Activated naive CD4-positive, alpha-beta T cell treated with anti-CD3 and anti-CD28 coated beads, Interleukin-2, amount 50 U/mL, for 24 hours (primary cell): ENCODE measurements at regions not wholly inside any gene's neighbourhood (a gene's known extent, or its start where the extent isn't known, plus 50 kb on each side); places are given as distances from the start of the nearest gene placed in this dataset.

ENCODE experiments used
- H3K27ac Mint-ChIP-seq: one replicate; pipeline ENCODE4 v1.8.0; 2021; ENCODE audit warnings: mild to moderate bottlenecking, mixed read lengths
- H3K27me3 Mint-ChIP-seq: one replicate; pipeline ENCODE4 v1.8.0; 2021; ENCODE audit warnings: mixed read lengths
- H3K36me3 Mint-ChIP-seq: one replicate; pipeline ENCODE4 v1.8.0; 2021; ENCODE audit warnings: mixed read lengths
- H3K4me1 Mint-ChIP-seq: one replicate; pipeline ENCODE4 v1.8.0; 2021; ENCODE audit warnings: mixed read lengths
- H3K4me3 Mint-ChIP-seq: one replicate; pipeline ENCODE4 v1.8.0; 2021; ENCODE audit warnings: mild to moderate bottlenecking, mixed read lengths
- H3K9me3 Mint-ChIP-seq: one replicate; pipeline ENCODE4 v1.8.0; 2021; ENCODE audit warnings: mixed read lengths

- peaks cover 3% of the 10 kb centered on the region for H3K36me3 Mint-ChIP-seq
- no peak overlapping the region for H3K27ac Mint-ChIP-seq
- no peaks in the 10 kb centered on the region for H3K27me3 Mint-ChIP-seq
- H3K4me1 Mint-ChIP-seq = peaks cover 32% of the 10 kb centered on the region
- H3K9me3 Mint-ChIP-seq = peaks cover 4% of the 10 kb centered on the region
- no peak overlapping the region for H3K4me3 Mint-ChIP-seq
These were observed 389.7 kb upstream of the ARID1B start for GRCh38 chr6:156387472-156387871.

GRCh38 chr6:156383059-156383458, 394.1 kb upstream of the ARID1B start:
- Mint-ChIP-seq H3K9me3 (peaks cover 4% of the 10 kb centered on the region), H3K27me3 (no peaks in the 10 kb centered on the region), H3K4me1 (peaks cover 21% of the 10 kb centered on the region), H3K4me3 (no peak overlapping the region), H3K36me3 (peaks cover 5% of the 10 kb centered on the region), H3K27ac (no peak overlapping the region)

GRCh38 chr6:156379392-156380289, 397.5 kb upstream of the ARID1B start:
- Mint-ChIP-seq H3K27me3 (no peaks in the 10 kb centered on the region), H3K27ac (no peak overlapping the region), H3K4me3 (no peak overlapping the region), H3K36me3 (peaks cover 5% of the 10 kb centered on the region), H3K4me1 (peaks cover 22% of the 10 kb centered on the region), H3K9me3 (peaks cover 4% of the 10 kb centered on the region)

GRCh38 chr6:156378853-156379252, 398.3 kb upstream of the ARID1B start:
- no peak overlapping the region for H3K27ac Mint-ChIP-seq
- no peaks in the 10 kb centered on the region for H3K9me3 Mint-ChIP-seq
- no peak overlapping the region for H3K4me3 Mint-ChIP-seq
- H3K36me3 Mint-ChIP-seq = peaks cover 3% of the 10 kb centered on the region
- H3K27me3 Mint-ChIP-seq = no peaks in the 10 kb centered on the region
- peaks cover 18% of the 10 kb centered on the region for H3K4me1 Mint-ChIP-seq

GRCh38 chr6:156376091-156376490, 401.1 kb upstream of the ARID1B start:
- no peak overlapping the region for H3K27ac Mint-ChIP-seq
- no peaks in the 10 kb centered on the region for H3K27me3 Mint-ChIP-seq
- no peak overlapping the region for H3K4me3 Mint-ChIP-seq
- peaks cover 12% of the 10 kb centered on the region for H3K4me1 Mint-ChIP-seq
- peaks cover 2% of the 10 kb centered on the region for H3K36me3 Mint-ChIP-seq
- H3K9me3 Mint-ChIP-seq = no peaks in the 10 kb centered on the region

- H3K27me3 Mint-ChIP-seq = no peaks in the 10 kb centered on the region
- no peak overlapping the region for H3K4me3 Mint-ChIP-seq
- H3K4me1 Mint-ChIP-seq = no peaks in the 10 kb centered on the region
- H3K9me3 Mint-ChIP-seq = no peaks in the 10 kb centered on the region
- H3K27ac Mint-ChIP-seq = no peak overlapping the region
- peaks cover 9% of the 10 kb centered on the region for H3K36me3 Mint-ChIP-seq
These were observed 417.3 kb upstream of the ARID1B start for GRCh38 chr6:156359912-156360311.

- no peaks in the 10 kb centered on the region for H3K9me3 Mint-ChIP-seq
- peaks cover 5% of the 10 kb centered on the region for H3K36me3 Mint-ChIP-seq
- H3K27me3 Mint-ChIP-seq = no peaks in the 10 kb centered on the region
- H3K27ac Mint-ChIP-seq = no peak overlapping the region
- no peak overlapping the region for H3K4me3 Mint-ChIP-seq
- H3K4me1 Mint-ChIP-seq = no peaks in the 10 kb centered on the region
These were observed 424.3 kb upstream of the ARID1B start for GRCh38 chr6:156352861-156353260.

GRCh38 chr6:156351346-156351966, 425.7 kb upstream of the ARID1B start:
- no peaks in the 10 kb centered on the region for H3K36me3 Mint-ChIP-seq
- H3K27ac Mint-ChIP-seq = no peak overlapping the region

GRCh38 chr6:156350337-156350736, 426.8 kb upstream of the ARID1B start:
- H3K27me3 Mint-ChIP-seq = no peaks in the 10 kb centered on the region
- no peak overlapping the region for H3K4me3 Mint-ChIP-seq
- no peaks in the 10 kb centered on the region for H3K36me3 Mint-ChIP-seq
- no peaks in the 10 kb centered on the region for H3K9me3 Mint-ChIP-seq
- H3K27ac Mint-ChIP-seq = no peak overlapping the region
- peaks cover 10% of the 10 kb centered on the region for H3K4me1 Mint-ChIP-seq

More at GRCh38 chr6:156351346-156351966, 425.7 kb upstream of the ARID1B start:
- no peaks in the 10 kb centered on the region for H3K27me3 Mint-ChIP-seq
- H3K4me3 Mint-ChIP-seq = no peak overlapping the region
- no peaks in the 10 kb centered on the region for H3K9me3 Mint-ChIP-seq
- H3K4me1 Mint-ChIP-seq = peaks cover 4% of the 10 kb centered on the region

GRCh38 chr6:156348849-156349248, 428.3 kb upstream of the ARID1B start:
- Mint-ChIP-seq H3K27me3 (peaks cover 1% of the 10 kb centered on the region), H3K4me3 (no peak overlapping the region), H3K9me3 (no peaks in the 10 kb centered on the region), H3K4me1 (peaks cover 11% of the 10 kb centered on the region), H3K36me3 (no peaks in the 10 kb centered on the region), H3K27ac (no peak overlapping the region)

- Mint-ChIP-seq H3K4me3 (no peak overlapping the region), H3K27ac (no peak overlapping the region), H3K4me1 (peaks cover 11% of the 10 kb centered on the region), H3K9me3 (no peaks in the 10 kb centered on the region), H3K27me3 (peaks cover 1% of the 10 kb centered on the region), H3K36me3 (no peaks in the 10 kb centered on the region)
These were observed 428.8 kb upstream of the ARID1B start for GRCh38 chr6:156348424-156348823.

- no peaks in the 10 kb centered on the region for H3K36me3 Mint-ChIP-seq
- H3K9me3 Mint-ChIP-seq = no peaks in the 10 kb centered on the region
- no peak overlapping the region for H3K4me3 Mint-ChIP-seq
- H3K4me1 Mint-ChIP-seq = peaks cover 11% of the 10 kb centered on the region
- H3K27ac Mint-ChIP-seq = no peak overlapping the region
- H3K27me3 Mint-ChIP-seq = peaks cover 1% of the 10 kb centered on the region
These were observed 429.5 kb upstream of the ARID1B start for GRCh38 chr6:156347656-156348055.

- H3K27me3 Mint-ChIP-seq = peaks cover 1% of the 10 kb centered on the region
- H3K36me3 Mint-ChIP-seq = no peaks in the 10 kb centered on the region
- peaks cover 11% of the 10 kb centered on the region for H3K4me1 Mint-ChIP-seq
- no peaks in the 10 kb centered on the region for H3K9me3 Mint-ChIP-seq
- H3K4me3 Mint-ChIP-seq = no peak overlapping the region
- H3K27ac Mint-ChIP-seq = no peak overlapping the region
These were observed 429.9 kb upstream of the ARID1B start for GRCh38 chr6:156347246-156347645.

GRCh38 chr6:156345700-156346099, 431.5 kb upstream of the ARID1B start:
- H3K9me3 Mint-ChIP-seq = no peaks in the 10 kb centered on the region
- H3K4me3 Mint-ChIP-seq = no peak overlapping the region
- no peak overlapping the region for H3K27ac Mint-ChIP-seq
- H3K4me1 Mint-ChIP-seq = peaks cover 11% of the 10 kb centered on the region
- peaks cover 1% of the 10 kb centered on the region for H3K27me3 Mint-ChIP-seq
- peaks cover 2% of the 10 kb centered on the region for H3K36me3 Mint-ChIP-seq

- Mint-ChIP-seq H3K27me3 (peaks cover 1% of the 10 kb centered on the region), H3K4me3 (no peak overlapping the region), H3K27ac (no peak overlapping the region), H3K36me3 (peaks cover 2% of the 10 kb centered on the region), H3K4me1 (peaks cover 11% of the 10 kb centered on the region), H3K9me3 (no peaks in the 10 kb centered on the region)
These were observed 432.7 kb upstream of the ARID1B start for GRCh38 chr6:156344491-156344890.

- no peaks in the 10 kb centered on the region for H3K27me3 Mint-ChIP-seq
- peaks cover 11% of the 10 kb centered on the region for H3K36me3 Mint-ChIP-seq
- peaks cover 7% of the 10 kb centered on the region for H3K9me3 Mint-ChIP-seq
- H3K27ac Mint-ChIP-seq = no peak overlapping the region
- H3K4me3 Mint-ChIP-seq = no peak overlapping the region
- no peaks in the 10 kb centered on the region for H3K4me1 Mint-ChIP-seq
These were observed 439.4 kb upstream of the ARID1B start for GRCh38 chr6:156337801-156338200.
